IMR-90 (cell line): ENCODE measurements at regions not wholly inside any gene's neighbourhood (a gene's known extent, or its start where the extent isn't known, plus 50 kb on each side); places are given as distances from the start of the nearest gene placed in this dataset.

Experiments
- ATAC-seq: fragments of 200-7000 bp; cut with Tn5 transposase; 2 replicates; pipeline ENCODE4 v1.9.1; 2020; ENCODE audit warnings: low read depth, mild to moderate bottlenecking, moderate library complexity
- BruUV-seq: library from RNA; stranded (reverse); fragments of 400-500 nt; replicated peaks from 2 replicates; lab custom pipeline; 2021; lab: Mats Ljungman, UMichigan
- CTCF ChIA-PET: fragments of 300-600 bp; formaldehyde crosslinking; extraction: SDS; loops from one replicate; lab custom pipeline; 2021; ENCODE audit warnings: antibody characterized with exemption; lab: Yijun Ruan, JAX
- POLR2A ChIA-PET: fragments of 300-600 bp; sonication (Branson Sonifier 250); formaldehyde crosslinking; loops from one replicate; lab custom pipeline; 2022; ENCODE audit warnings: antibody characterized with exemption; ENCODE audit not compliant: unreplicated experiment; lab: Charles Lee
- DNase-seq: peaks from one replicate; pipeline ENCODE4 v3.0.0; 2013
- H2AFZ ChIP-seq: replicated peaks from 2 replicates; pipeline ENCODE3; 2013; ENCODE audit warnings: low read length, mild to moderate bottlenecking; ENCODE audit not compliant: poor library complexity
- H2AK5ac ChIP-seq: 2 replicates; pipeline ENCODE4 v1.6.1; 2013; ENCODE audit warnings: low read depth, low read length, inconsistent platforms
- H2AK9ac ChIP-seq: replicated peaks from 2 replicates; pipeline ENCODE3; 2013; ENCODE audit warnings: mild to moderate bottlenecking, low read depth, low read length, moderate library complexity; ENCODE audit not compliant: poor library complexity
- H2BK120ac ChIP-seq: 2 replicates; pipeline ENCODE4 v1.6.1; 2013; ENCODE audit warnings: low read depth, low read length, inconsistent platforms
- H2BK15ac ChIP-seq: 3 replicates; pipeline ENCODE4 v1.6.1; 2013; ENCODE audit warnings: low read depth, low read length, inconsistent platforms
- H2BK20ac ChIP-seq: 2 replicates; pipeline ENCODE4 v1.6.1; 2013; ENCODE audit warnings: low read depth, mild to moderate bottlenecking, inconsistent platforms, low read length, moderate library complexity
- H2BK5ac ChIP-seq: 2 replicates; pipeline ENCODE4 v1.6.1; 2013; ENCODE audit warnings: mild to moderate bottlenecking, low read depth, low read length, inconsistent platforms; ENCODE audit not compliant: poor library complexity, severe bottlenecking
- H3K14ac ChIP-seq: replicated peaks from 2 replicates; pipeline ENCODE4 v1.6.1; 2013; ENCODE audit warnings: low read depth, low read length, inconsistent platforms
- H3K18ac ChIP-seq: 2 replicates; pipeline ENCODE4 v1.6.1; 2013; ENCODE audit warnings: low read depth, low read length, control low read depth
- H3K23ac ChIP-seq: 2 replicates; pipeline ENCODE4 v1.6.1; 2013; ENCODE audit warnings: low read depth, low read length, inconsistent platforms
- H3K27ac ChIP-seq: 2 replicates; pipeline ENCODE4 v1.5.1; 2013; ENCODE audit warnings: mild to moderate bottlenecking, control low read depth, low read length; ENCODE audit not compliant: insufficient read depth
- H3K27me3 ChIP-seq: 2 replicates; pipeline ENCODE4 v1.6.1; 2013; ENCODE audit warnings: low read length; ENCODE audit not compliant: control insufficient read depth, insufficient read depth
- H3K36me3 ChIP-seq: 2 replicates; pipeline ENCODE4 v1.6.1; 2013; ENCODE audit warnings: low read length, mixed read lengths; ENCODE audit not compliant: control insufficient read depth, insufficient read depth
- H3K4ac ChIP-seq: 2 replicates; pipeline ENCODE4 v1.6.1; 2013; ENCODE audit warnings: low read depth, low read length, inconsistent platforms
- H3K4me1 ChIP-seq: 2 replicates; pipeline ENCODE4 v1.6.1; 2013; ENCODE audit warnings: low read length, mixed read lengths; ENCODE audit not compliant: control insufficient read depth, insufficient read depth
- H3K4me2 ChIP-seq: 2 replicates; pipeline ENCODE4 v1.6.1; 2013; ENCODE audit warnings: low read depth, mild to moderate bottlenecking, control low read depth, low read length, moderate library complexity
- H3K4me3 ChIP-seq: 2 replicates; pipeline ENCODE4 v1.5.1; 2013; ENCODE audit warnings: low read depth, mild to moderate bottlenecking, control low read depth, low read length, moderate library complexity; ENCODE audit not compliant: insufficient read depth
- H3K56ac ChIP-seq: 2 replicates; pipeline ENCODE4 v1.6.1; 2013; ENCODE audit warnings: low read length, inconsistent platforms; ENCODE audit not compliant: insufficient read depth; ENCODE audit errors: extremely low read depth
- H3K79me1 ChIP-seq, 2 experiments: 2 replicates each; pipeline ENCODE4 v1.6.1; 2013; ENCODE audit warnings: low read length in 2 of 2, inconsistent platforms in 1 of 2, low read depth in 1 of 2
- H3K9ac ChIP-seq: 2 replicates; pipeline ENCODE4 v1.6.1; 2013; ENCODE audit warnings: low read depth, low read length, control low read depth
- H3K9me1 ChIP-seq: 2 replicates; pipeline ENCODE4 v1.6.1; 2013; ENCODE audit warnings: low read length, inconsistent platforms; ENCODE audit not compliant: insufficient read depth
- H3K9me3 ChIP-seq: 2 replicates; pipeline ENCODE4 v1.6.1; 2013; ENCODE audit warnings: low read length; ENCODE audit not compliant: control insufficient read depth, insufficient read depth
- H4K20me1 ChIP-seq: 2 replicates; pipeline ENCODE4 v1.6.1; 2013; ENCODE audit warnings: low read length, inconsistent platforms; ENCODE audit not compliant: insufficient read depth
- H4K5ac ChIP-seq: 2 replicates; pipeline ENCODE4 v1.6.1; 2013; ENCODE audit warnings: mild to moderate bottlenecking, low read depth, low read length, control low read depth
- H4K8ac ChIP-seq, 2 experiments: 2 replicates each; pipeline ENCODE4 v1.6.1; 2013; ENCODE audit warnings: low read depth in 2 of 2, low read length in 2 of 2, control low read depth in 1 of 2, inconsistent platforms in 1 of 2
- H4K91ac ChIP-seq: 2 replicates; pipeline ENCODE4 v1.6.1; 2013; ENCODE audit warnings: low read depth, low read length, inconsistent platforms; ENCODE audit not compliant: insufficient read depth
- BHLHE40 ChIP-seq: fragments of 150-350 bp; IDR thresholded peaks from 2 replicates; pipeline ENCODE4 v1.6.1; 2016; ENCODE audit warnings: mild to moderate bottlenecking, low read depth, low read length
- CEBPB ChIP-seq: IDR thresholded peaks from 2 replicates; pipeline ENCODE4 v1.6.1; 2012; ENCODE audit warnings: low read depth, low read length, improper control_type of control experiment
- CHD1 ChIP-seq: IDR thresholded peaks from 2 replicates; pipeline ENCODE4 v1.6.1; 2012; ENCODE audit warnings: low read depth, low read length, improper control_type of control experiment
- CTCF ChIP-seq: conservative IDR thresholded peaks from 2 replicates; pipeline ENCODE4 v1.5.1; 2012; ENCODE audit warnings: mild to moderate bottlenecking, low read depth, low read length, improper control_type of control experiment
- ELK1 ChIP-seq: fragments of 150-350 bp; IDR thresholded peaks from 2 replicates; pipeline ENCODE4 v1.6.1; 2016; ENCODE audit warnings: low read depth, mild to moderate bottlenecking, low read length, moderate library complexity, borderline replicate concordance
- FOS ChIP-seq: fragments of 150-350 bp; IDR thresholded peaks from 2 replicates; pipeline ENCODE4 v1.6.1; 2016; ENCODE audit warnings: low read depth, low read length
- MAFK ChIP-seq: IDR thresholded peaks from 2 replicates; pipeline ENCODE4 v1.6.1; 2012; ENCODE audit warnings: low read depth, low read length, improper control_type of control experiment
- MAZ ChIP-seq: IDR thresholded peaks from 2 replicates; pipeline ENCODE4 v1.6.1; 2012; ENCODE audit warnings: low read depth, mild to moderate bottlenecking, low read length, improper control_type of control experiment, moderate library complexity, borderline replicate concordance
- MXI1 ChIP-seq: IDR thresholded peaks from 2 replicates; pipeline ENCODE4 v1.6.1; 2012; ENCODE audit warnings: low read depth, mild to moderate bottlenecking, low read length, moderate library complexity, borderline replicate concordance
- NFE2L2 ChIP-seq: fragments of 150-350 bp; IDR thresholded peaks from 2 replicates; pipeline ENCODE4 v1.6.1; 2016; ENCODE audit warnings: low read depth, mild to moderate bottlenecking, low read length
- POLR2A ChIP-seq: IDR thresholded peaks from 2 replicates; pipeline ENCODE4 v1.6.1; 2012; ENCODE audit warnings: mild to moderate bottlenecking, low read depth, low read length
- RAD21 ChIP-seq: IDR thresholded peaks from 2 replicates; pipeline ENCODE4 v1.6.1; 2012; ENCODE audit warnings: low read length, improper control_type of control experiment
- RCOR1 ChIP-seq: IDR thresholded peaks from 2 replicates; pipeline ENCODE4 v1.6.1; 2012; ENCODE audit warnings: mild to moderate bottlenecking, low read length, improper control_type of control experiment; ENCODE audit not compliant: insufficient replicate concordance
- RFX5 ChIP-seq: IDR thresholded peaks from 2 replicates; pipeline ENCODE4 v1.8.0; 2012; ENCODE audit warnings: low read depth, mild to moderate bottlenecking, low read length, moderate library complexity
- SMC3 ChIP-seq: fragments of 150-350 bp; IDR thresholded peaks from 2 replicates; pipeline ENCODE4 v1.6.1; 2016; ENCODE audit warnings: low read depth, mild to moderate bottlenecking, antibody characterized with exemption, low read length, moderate library complexity
- USF2 ChIP-seq: fragments of 150-350 bp; IDR thresholded peaks from 2 replicates; pipeline ENCODE4 v1.6.1; 2017; ENCODE audit warnings: mild to moderate bottlenecking, antibody characterized with exemption, low read length, low read depth
- WGBS, 2 experiments: methylation state at CpG; one replicate each; pipeline versions ENCODE4 v1.1.5 to v1.1.7; 2013; ENCODE audit warnings: missing lambda C conversion rate in 2 of 2; ENCODE audit not compliant: insufficient read length in 1 of 2; ENCODE audit errors: extremely low coverage in 2 of 2; 5-methylcytosine and 5-hydroxymethylcytosine counted together
- dilution Hi-C: fragments of 300-500 bp; cut with HindIII; formaldehyde crosslinking; loops from one replicate; pipeline ENCODE4 v1.14.3; 2018; ENCODE audit warnings: low sequenced_read_pairs; ENCODE audit not compliant: unreplicated experiment
- in situ Hi-C: fragments of 300-500 bp; cut with MboI; formaldehyde crosslinking; loops from 3 replicates; pipeline ENCODE4 v1.14.3; 2019; ENCODE audit warnings: low sequenced_read_pairs, inconsistent platforms, mixed read lengths
- intact Hi-C: fragments of 100-400 bp; cut with micrococcal nuclease; formaldehyde crosslinking; loops from 2 replicates; pipeline ENCODE4 v1.10.0; 2022

- H4K8ac ChIP-seq: no peak overlapping the region
- POLR2A ChIA-PET: no interaction called here
- H3K9me1 ChIP-seq: peaks cover 3% of the 10 kb centered on the region; the same call in 1 of the 2 replicates
- H2BK5ac ChIP-seq: no peak overlapping the region
- no peak overlapping the region for H3K4me2 ChIP-seq
- no peak overlapping the region for H2AK5ac ChIP-seq
- no peak overlapping the region for H4K5ac ChIP-seq
- dilution Hi-C loops (no loop called here), intact Hi-C loops (loop anchor here (5.0 kb wide), 2 partner anchors 111 to 266 kb away; no protein-coding TSS in a partner anchor), in situ Hi-C loops (loop anchor here (25.0 kb wide), 2 partner anchors 646 to 1104 kb away; partner anchors contain the start of gene CHD6)
- peaks cover 2% of the 10 kb centered on the region; the same call in 1 of the 2 replicates for H3K4me1 ChIP-seq
- 100% methylated on average over 4 of the region's 9 CpGs; no CpG with 5 or more reads in 1 of the 2 experiments for WGBS, 2 experiments
- no peak overlapping the region for H3K4ac ChIP-seq
- H2BK120ac ChIP-seq: no peak overlapping the region
- no peak overlapping the region for H2AK9ac ChIP-seq
- H3K9me3 ChIP-seq: no peaks in the 10 kb centered on the region
- H3K27me3 ChIP-seq: no peaks in the 10 kb centered on the region
- no peak overlapping the region for H3K18ac ChIP-seq
- H4K91ac ChIP-seq: no peak overlapping the region
- CTCF ChIA-PET: no interaction called here
- H3K4me3 ChIP-seq: no peak overlapping the region
- H3K23ac ChIP-seq: no peak overlapping the region
- no peak overlapping the region for H3K27ac ChIP-seq
- ATAC-seq: no peak
- H3K14ac ChIP-seq: no peak overlapping the region
- no TSS peak for BruUV-seq
- DNase-seq: no peak
- no peak overlapping the region for H2AFZ ChIP-seq
- peaks cover 0 to 7% of the 10 kb centered on the region in 2 experiments; a peak in 2 of 4 replicates for H3K79me1 ChIP-seq
- H3K56ac ChIP-seq: no peak overlapping the region
- no peak overlapping the region for H2BK20ac ChIP-seq
- H4K20me1 ChIP-seq: no peaks in the 10 kb centered on the region; the same call in 1 of the 2 replicates
- H2BK15ac ChIP-seq: no peak overlapping the region
- H3K36me3 ChIP-seq: no peaks in the 10 kb centered on the region
- no peak for TF ChIP-seq MAZ
- no peak for TF ChIP-seq FOS
- TF ChIP-seq CHD1: no peak
- TF ChIP-seq POLR2A: no peak
- TF ChIP-seq SMC3: no peak
- no peak for TF ChIP-seq USF2
- TF ChIP-seq RAD21: no peak
- TF ChIP-seq NFE2L2: no peak
- TF ChIP-seq MAFK: no peak
- no peak for TF ChIP-seq RFX5
- no peak for TF ChIP-seq BHLHE40
- no peak for TF ChIP-seq CTCF
- TF ChIP-seq RCOR1: no peak
- no peak for TF ChIP-seq MXI1
- TF ChIP-seq ELK1: no peak
- TF ChIP-seq CEBPB: no peak
- no peak overlapping the region; the same call in 1 of the 2 replicates for H3K9ac ChIP-seq
Measured at GRCh38 chr20:40966516-40967185, 62.0 kb upstream of the TOP1 start.
